H1 (cell line): ENCODE measurements at regions not wholly inside any gene's neighbourhood (a gene's known extent, or its start where the extent isn't known, plus 50 kb on each side); places are given as distances from the start of the nearest gene placed in this dataset.

ENCODE experiments used
- CTCF ChIA-PET: fragments of 300-600 bp; sonication (Branson Sonifier 250); formaldehyde crosslinking; loops from one replicate; lab custom pipeline; 2021; ENCODE audit not compliant: partially characterized antibody; lab: Charles Lee
- POLR2A ChIA-PET: fragments of 300-600 bp; sonication (Branson Sonifier 250); formaldehyde crosslinking; loops from one replicate; lab custom pipeline; 2021; ENCODE audit warnings: inconsistent platforms; ENCODE audit not compliant: partially characterized antibody; lab: Charles Lee
- DNase-seq, 2 experiments: peaks; one replicate each; pipeline versions ENCODE4 v3.0.0 to v3.0.0-alpha.2; 2010 to 2022; ENCODE audit warnings: low spot score in 2 of 2, low read depth in 1 of 2, mixed read lengths in 1 of 2
- FAIRE-seq: peaks from 2 replicates; lab custom pipeline; 2011; peaks lifted over from hg19 to GRCh38; lab: Jason Lieb, UNC
- H2AFZ ChIP-seq: 2 replicates; pipeline ENCODE4 v1.8.1; 2012; ENCODE audit warnings: low read length, inconsistent platforms
- H2AK5ac ChIP-seq: 2 replicates; pipeline ENCODE4 v1.6.1; 2013; ENCODE audit warnings: low read depth, low read length
- H2BK120ac ChIP-seq: replicated peaks from 2 replicates; pipeline ENCODE3; 2013; ENCODE audit warnings: low read depth, low read length, inconsistent platforms
- H2BK12ac ChIP-seq: 2 replicates; pipeline ENCODE4 v1.6.1; 2013; ENCODE audit warnings: low read depth, low read length
- H2BK15ac ChIP-seq: 2 replicates; pipeline ENCODE4 v1.6.1; 2013; ENCODE audit warnings: low read length
- H2BK20ac ChIP-seq: 2 replicates; pipeline ENCODE4 v1.6.1; 2013; ENCODE audit warnings: low read length
- H2BK5ac ChIP-seq: 2 replicates; pipeline ENCODE4 v1.6.1; 2013; ENCODE audit warnings: low read depth, low read length
- H3K14ac ChIP-seq: 2 replicates; pipeline ENCODE4 v1.6.1; 2013; ENCODE audit warnings: inconsistent platforms; ENCODE audit not compliant: insufficient read length
- H3K18ac ChIP-seq: 2 replicates; pipeline ENCODE4 v1.6.1; 2013; ENCODE audit warnings: low read length; ENCODE audit errors: extremely low read depth
- H3K23ac ChIP-seq: 2 replicates; pipeline ENCODE4 v1.6.1; 2013; ENCODE audit warnings: inconsistent platforms; ENCODE audit not compliant: insufficient read length
- H3K23me2 ChIP-seq: 2 replicates; pipeline ENCODE4 v1.6.1; 2013; ENCODE audit warnings: low read depth, low read length
- H3K27ac ChIP-seq: 2 replicates; pipeline ENCODE4 v1.6.1; 2011; ENCODE audit warnings: low read depth, low read length, inconsistent platforms
- H3K27me3 ChIP-seq, 4 experiments: replicated peaks in 1 of 4; 1 replicate in 1 of 4; 2 replicates in 3 of 4; pipeline versions ENCODE4 v1.6.1 to v1.8.1; 2011 to 2013; ENCODE audit warnings: low read length in 3 of 4, mild to moderate bottlenecking in 3 of 4, inconsistent platforms in 2 of 4, mixed read lengths in 2 of 4, moderate library complexity in 1 of 4; ENCODE audit not compliant: control insufficient read depth in 3 of 4, insufficient read depth in 3 of 4; ENCODE audit errors: extremely low read depth in 1 of 4
- H3K36me3 ChIP-seq, 4 experiments: 2 replicates each; pipeline versions ENCODE4 v1.6.1 to v1.8.1; 2011 to 2013; ENCODE audit warnings: mild to moderate bottlenecking in 4 of 4, low read length in 3 of 4, moderate library complexity in 2 of 4, control low read depth in 1 of 4, inconsistent platforms in 1 of 4; ENCODE audit not compliant: insufficient read depth in 4 of 4, control insufficient read depth in 2 of 4
- H3K4ac ChIP-seq: replicated peaks from 2 replicates; pipeline ENCODE3; 2013; ENCODE audit warnings: low read length, low read depth, mixed read lengths, inconsistent platforms; ENCODE audit not compliant: insufficient read length
- H3K4me1 ChIP-seq, 4 experiments: replicated peaks in 1 of 4; 1 replicate in 1 of 4; 2 replicates in 3 of 4; pipeline versions ENCODE4 v1.6.1 to v1.8.1; 2011 to 2013; ENCODE audit warnings: low read length in 3 of 4, inconsistent platforms in 2 of 4, mixed read lengths in 1 of 4; ENCODE audit not compliant: insufficient read depth in 4 of 4, control insufficient read depth in 3 of 4
- H3K4me2 ChIP-seq, 2 experiments: 2 replicates each; pipeline versions ENCODE4 v1.6.1 to v1.8.1; 2011 to 2013; ENCODE audit warnings: low read depth in 2 of 2, low read length in 2 of 2, control low read depth in 1 of 2, inconsistent platforms in 1 of 2, mild to moderate bottlenecking in 1 of 2; ENCODE audit not compliant: insufficient read depth in 1 of 2
- H3K4me3 ChIP-seq, 4 experiments: fragments of 200-600, 300-600 bp in 1 of 4; sonication (generic), shearing (Covaris generic), sonication (Bioruptor Twin) in 1 of 4; 2 replicates each; pipeline versions ENCODE4 v1.5.1 to v1.8.1; 2011 to 2016; ENCODE audit warnings: low read length in 4 of 4, low read depth in 3 of 4, control low read depth in 2 of 4, inconsistent platforms in 2 of 4, mild to moderate bottlenecking in 2 of 4, mixed read lengths in 1 of 4, moderate library complexity in 1 of 4; ENCODE audit not compliant: insufficient read depth in 2 of 4; ENCODE audit errors: extremely low read depth in 1 of 4
- H3K56ac ChIP-seq: replicated peaks from 2 replicates; pipeline ENCODE3; 2013; ENCODE audit warnings: low read depth, mild to moderate bottlenecking, mixed read lengths, low read length, inconsistent platforms; ENCODE audit not compliant: insufficient read length
- H3K79me1 ChIP-seq: 2 replicates; pipeline ENCODE4 v1.6.1; 2013; ENCODE audit warnings: low read depth, low read length, control low read depth
- H3K79me2 ChIP-seq, 2 experiments: 2 replicates each; pipeline versions ENCODE4 v1.6.1 to v1.8.1; 2012 to 2013; ENCODE audit warnings: low read length in 2 of 2, mild to moderate bottlenecking in 2 of 2, inconsistent platforms in 1 of 2; ENCODE audit not compliant: insufficient read depth in 2 of 2, control insufficient read depth in 1 of 2
- H3K9ac ChIP-seq, 4 experiments: replicated peaks in 1 of 4; 1 replicate in 1 of 4; 2 replicates in 3 of 4; pipeline versions ENCODE4 v1.6.1 to v1.8.1; 2011 to 2013; ENCODE audit warnings: low read depth in 3 of 4, low read length in 3 of 4, control low read depth in 2 of 4, mild to moderate bottlenecking in 2 of 4, moderate library complexity in 2 of 4, inconsistent platforms in 1 of 4; ENCODE audit errors: extremely low read depth in 1 of 4
- H3K9me3 ChIP-seq, 2 experiments: 2 replicates each; pipeline versions ENCODE4 v1.6.1 to v1.8.1; 2012 to 2013; ENCODE audit warnings: mild to moderate bottlenecking in 2 of 2, moderate library complexity in 2 of 2, control low read depth in 1 of 2, inconsistent platforms in 1 of 2, low read depth in 1 of 2, low read length in 1 of 2, mixed read lengths in 1 of 2; ENCODE audit not compliant: insufficient read depth in 2 of 2
- H4K20me1 ChIP-seq, 2 experiments: replicated peaks in 1 of 2; 2 replicates each; pipeline versions ENCODE3 to v1.8.1; 2011 to 2013; ENCODE audit warnings: inconsistent platforms in 2 of 2, low read length in 2 of 2, mild to moderate bottlenecking in 1 of 2; ENCODE audit not compliant: insufficient read depth in 2 of 2, control insufficient read depth in 1 of 2
- H4K5ac ChIP-seq: 2 replicates; pipeline ENCODE4 v1.6.1; 2013; ENCODE audit warnings: low read length, low read depth, mixed read lengths, inconsistent platforms; ENCODE audit not compliant: insufficient read length
- H4K8ac ChIP-seq: 2 replicates; pipeline ENCODE4 v1.8.0; 2013; ENCODE audit warnings: mild to moderate bottlenecking, moderate library complexity, low read length, inconsistent platforms; ENCODE audit not compliant: insufficient read depth; ENCODE audit errors: extremely low read depth
- H4K91ac ChIP-seq: replicated peaks from 2 replicates; pipeline ENCODE3; 2013; ENCODE audit warnings: low read length, mixed read lengths, inconsistent platforms; ENCODE audit not compliant: insufficient read length
- CTCF ChIP-seq, 3 experiments: IDR thresholded peaks; 1 replicate in 2 of 3; 2 replicates in 1 of 3; pipeline versions ENCODE4 v1.5.1 to v1.6.1; 2011; ENCODE audit warnings: low read length in 3 of 3, mild to moderate bottlenecking in 3 of 3, inconsistent platforms in 2 of 3, low read depth in 1 of 3, moderate library complexity in 1 of 3; ENCODE audit not compliant: insufficient read depth in 1 of 3; ENCODE audit errors: control extremely low read depth in 1 of 3
- EZH2 ChIP-seq: fragments of 200-600 bp; sonication (generic); IDR thresholded peaks from 2 replicates; pipeline ENCODE4 v1.7.1; 2012; ENCODE audit warnings: low read depth, mild to moderate bottlenecking, moderate library complexity, low read length, inconsistent platforms; ENCODE audit not compliant: severe bottlenecking
- FOSL1 ChIP-seq: IDR thresholded peaks from 2 replicates; pipeline ENCODE4 v1.6.1; 2011; ENCODE audit warnings: mild to moderate bottlenecking, low read depth, low read length, moderate library complexity; ENCODE audit not compliant: insufficient read depth
- MAFK ChIP-seq: IDR thresholded peaks from 2 replicates; pipeline ENCODE4 v1.6.1; 2012; ENCODE audit warnings: low read depth, mild to moderate bottlenecking, improper control_type of control experiment, low read length
- USF2 ChIP-seq: IDR thresholded peaks from 2 replicates; pipeline ENCODE4 v1.6.1; 2011; ENCODE audit warnings: low read length, improper control_type of control experiment
- ZNF274 ChIP-seq: IDR thresholded peaks from 2 replicates; pipeline ENCODE4 v1.7.0; 2012; ENCODE audit warnings: low read length, borderline replicate concordance; ENCODE audit errors: extremely low read depth
- WGBS, 2 experiments: shearing (Covaris generic) in 1 of 2; methylation state at CpG; one replicate each; pipeline versions ENCODE4 v1.1.6 to v1.1.7; 2013 to 2015; ENCODE audit warnings: low lambda C conversion rate in 2 of 2, mixed read lengths in 2 of 2, inconsistent platforms in 1 of 2, low coverage in 1 of 2, missing lambda C conversion rate in 1 of 2; ENCODE audit not compliant: insufficient replicate concordance in 2 of 2, insufficient coverage in 1 of 2, insufficient read length in 1 of 2; ENCODE audit errors: extremely low coverage in 1 of 2, missing lambda C conversion rate in 1 of 2; 5-methylcytosine and 5-hydroxymethylcytosine counted together

GRCh38 chr16:59697761-59698160 is 963.6 kb upstream of the GOT2 start:
- Histone ChIP-seq H3K4me3 (no peak overlapping the region), H3K27ac (no peak overlapping the region), H3K9me3 (no peaks in the 10 kb centered on the region), H4K5ac (no peak overlapping the region), H4K91ac (no peak overlapping the region), H4K8ac (no peak overlapping the region), H2AFZ (no peak overlapping the region), H2BK15ac (no peak overlapping the region), H3K79me1 (no peaks in the 10 kb centered on the region), H3K27me3 (no peaks in the 10 kb centered on the region), H2BK5ac (no peak overlapping the region), H3K56ac (no peak overlapping the region), H3K36me3 (no peaks in the 10 kb centered on the region), H3K9ac (no peak overlapping the region), H2BK120ac (no peak overlapping the region), H3K4me2 (no peak overlapping the region), H3K4ac (no peak overlapping the region), H3K23ac (no peak overlapping the region), H3K4me1 (no peaks in the 10 kb centered on the region), H2AK5ac (no peak overlapping the region), H2BK12ac (no peak overlapping the region), H3K79me2 (no peaks in the 10 kb centered on the region), H4K20me1 (no peaks in the 10 kb centered on the region), H2BK20ac (no peak overlapping the region), H3K23me2 (no peaks in the 10 kb centered on the region), H3K14ac (no peak overlapping the region), H3K18ac (no peak overlapping the region)
- TF ChIP-seq USF2 (no peak), ZNF274 (no peak), EZH2 (no peak), MAFK (no peak), FOSL1 (no peak), CTCF (IDR thresholded peaks at IDR 0.05; ENCODE audit: control extremely low read depth in 1 of 3, insufficient read depth in 1 of 3, low read depth in 1 of 3, low read length in 3 of 3) (no peak)
- no peak for FAIRE-seq
- ChIA-PET CTCF (no interaction called here), POLR2A (no interaction called here)
- WGBS, 2 experiments: 83% methylated on average over 1 of the region's 1 CpG; no CpG with 5 or more reads in 1 of the 2 experiments
- DNase-seq: no peak
